Hepatocyte (in vitro differentiated cells): ENCODE measurements at regions not wholly inside any gene's neighbourhood (a gene's known extent, or its start where the extent isn't known, plus 50 kb on each side); places are given as distances from the start of the nearest gene placed in this dataset.

Experiments
- DNase-seq: peaks from one replicate; pipeline ENCODE4 v3.0.0-alpha.2; 2016; ENCODE audit warnings: low spot score
- H2AFZ ChIP-seq: fragments of 200-600 bp; sonication (generic); 2 replicates; pipeline ENCODE4 v1.6.0; 2016; ENCODE audit warnings: antibody characterized with exemption, mild to moderate bottlenecking
- H3K27ac ChIP-seq: fragments of 200-600 bp; sonication (generic); 2 replicates; pipeline ENCODE4 v1.5.1; 2016; ENCODE audit warnings: mild to moderate bottlenecking
- H3K27me3 ChIP-seq: fragments of 200-600 bp; sonication (generic); 2 replicates; pipeline ENCODE4 v1.6.1; 2016
- H3K36me3 ChIP-seq: fragments of 200-600 bp; sonication (generic); replicated peaks from 2 replicates; pipeline ENCODE4 v1.5.1; 2016; ENCODE audit warnings: low read depth; ENCODE audit not compliant: insufficient read depth
- H3K4me1 ChIP-seq: fragments of 200-600 bp; sonication (generic); 2 replicates; pipeline ENCODE4 v1.5.1; 2016; ENCODE audit warnings: mild to moderate bottlenecking, moderate library complexity; ENCODE audit not compliant: insufficient read depth
- H3K4me2 ChIP-seq: fragments of 200-600 bp; sonication (generic); 2 replicates; pipeline ENCODE4 v1.6.0; 2016
- H3K4me3 ChIP-seq: fragments of 200-600 bp; sonication (generic); 2 replicates; pipeline ENCODE4 v1.5.1; 2016; ENCODE audit warnings: mild to moderate bottlenecking
- H3K79me2 ChIP-seq: fragments of 200-600 bp; sonication (generic); 2 replicates; pipeline ENCODE4 v1.6.0; 2017; ENCODE audit warnings: mild to moderate bottlenecking
- H3K9me2 ChIP-seq: fragments of 200-600 bp; sonication (generic); replicated peaks from 2 replicates; pipeline ENCODE4 v1.6.0; 2017; ENCODE audit warnings: mild to moderate bottlenecking; ENCODE audit not compliant: insufficient read depth
- H3K9me3 ChIP-seq: fragments of 200-600 bp; sonication (generic); 2 replicates; pipeline ENCODE4 v1.5.1; 2016; ENCODE audit warnings: low read depth, mild to moderate bottlenecking
- H4K20me1 ChIP-seq: fragments of 200-600 bp; sonication (generic); 2 replicates; pipeline ENCODE4 v1.6.0; 2016; ENCODE audit warnings: mild to moderate bottlenecking; ENCODE audit not compliant: insufficient read depth, poor library complexity, severe bottlenecking
- CTCF ChIP-seq: fragments of 200-600 bp; sonication (generic); IDR thresholded peaks from 2 replicates; pipeline ENCODE4 v1.5.1; 2016; ENCODE audit warnings: antibody characterized with exemption, mild to moderate bottlenecking; ENCODE audit not compliant: poor library complexity
- EZH2 ChIP-seq: fragments of 200-600 bp; sonication (generic); IDR thresholded peaks from 2 replicates; pipeline ENCODE4 v1.6.1; 2016; ENCODE audit warnings: antibody characterized with exemption, mild to moderate bottlenecking, borderline replicate concordance
- EZH2phosphoT487 ChIP-seq: fragments of 200-600 bp; sonication (generic); IDR thresholded peaks from one replicate; pipeline ENCODE4 v1.6.1; 2018; ENCODE audit warnings: antibody characterized with exemption, mild to moderate bottlenecking, low read depth, moderate library complexity; ENCODE audit not compliant: unreplicated experiment, severe bottlenecking
- WGBS: methylation state at CpG from one replicate; pipeline ENCODE4 v1.1.6; 2016; ENCODE audit warnings: low lambda C conversion rate; ENCODE audit errors: missing lambda C conversion rate; 5-methylcytosine and 5-hydroxymethylcytosine counted together

- Histone ChIP-seq H3K27ac (no peak overlapping the region), H3K4me3 (no peak overlapping the region), H3K9me2 (no peaks in the 10 kb centered on the region), H3K79me2 (no peaks in the 10 kb centered on the region), H2AFZ (no peak overlapping the region), H4K20me1 (no peaks in the 10 kb centered on the region), H3K27me3 (no peaks in the 10 kb centered on the region), H3K4me2 (no peak overlapping the region), H3K4me1 (no peaks in the 10 kb centered on the region), H3K9me3 (no peaks in the 10 kb centered on the region), H3K36me3 (no peaks in the 10 kb centered on the region)
- DNase-seq: no peak
- TF ChIP-seq CTCF: no peak
- TF ChIP-seq EZH2phosphoT487: no peak
- TF ChIP-seq EZH2: no peak
- WGBS: 98% methylated on average over 5 of the region's 5 CpGs
Observed at GRCh38 chr18:24735624-24736231, 275.3 kb downstream of the HRH4 start.

- H3K4me3 ChIP-seq: no peak overlapping the region
- WGBS: 78% methylated on average over 8 of the region's 8 CpGs
- no peaks in the 10 kb centered on the region for H3K27me3 ChIP-seq
- no peak for DNase-seq
- no peak overlapping the region for H3K4me2 ChIP-seq
- H3K4me1 ChIP-seq: no peaks in the 10 kb centered on the region
- H3K9me3 ChIP-seq: no peaks in the 10 kb centered on the region
- no peaks in the 10 kb centered on the region for H3K36me3 ChIP-seq
- H3K79me2 ChIP-seq: no peaks in the 10 kb centered on the region
- no peaks in the 10 kb centered on the region for H4K20me1 ChIP-seq
- TF ChIP-seq EZH2phosphoT487 (no peak), CTCF (no peak)
- H3K9me2 ChIP-seq: no peaks in the 10 kb centered on the region
- H2AFZ ChIP-seq: no peak overlapping the region
- H3K27ac ChIP-seq: no peak overlapping the region
Observed at GRCh38 chr18:24736662-24737330, 276.4 kb downstream of the HRH4 start.

- Histone ChIP-seq H3K27ac (no peak overlapping the region), H3K4me2 (no peak overlapping the region), H3K36me3 (no peaks in the 10 kb centered on the region), H3K4me1 (no peaks in the 10 kb centered on the region), H2AFZ (no peak overlapping the region), H3K9me3 (no peaks in the 10 kb centered on the region), H3K4me3 (no peak overlapping the region), H4K20me1 (no peaks in the 10 kb centered on the region), H3K79me2 (no peaks in the 10 kb centered on the region), H3K27me3 (no peaks in the 10 kb centered on the region), H3K9me2 (no peaks in the 10 kb centered on the region)
- 90% methylated on average over 2 of the region's 2 CpGs for WGBS
- TF ChIP-seq CTCF (no peak), EZH2phosphoT487 (no peak), EZH2 (no peak)
- DNase-seq: no peak
Observed at GRCh38 chr18:24740829-24741228, 280.4 kb downstream of the HRH4 start.
